Neuronal stem cell (in vitro differentiated cells): ENCODE measurements at regions not wholly inside any gene's neighbourhood (a gene's known extent, or its start where the extent isn't known, plus 50 kb on each side); places are given as distances from the start of the nearest gene placed in this dataset.

Experiments used
- DNase-seq: peaks from one replicate; pipeline ENCODE4 v3.0.0-alpha.2; 2013; ENCODE audit warnings: low spot score
- H2AFZ ChIP-seq: one replicate; pipeline ENCODE4 v1.6.1; 2013; ENCODE audit warnings: mild to moderate bottlenecking, low read length, inconsistent platforms
- H2AK5ac ChIP-seq: 2 replicates; pipeline ENCODE4 v1.6.1; 2013; ENCODE audit warnings: low read depth, mild to moderate bottlenecking, inconsistent platforms, low read length, moderate library complexity, mixed read lengths
- H2BK120ac ChIP-seq: 2 replicates; pipeline ENCODE4 v1.6.1; 2013; ENCODE audit warnings: low read depth, mild to moderate bottlenecking, inconsistent platforms, low read length, moderate library complexity, mixed read lengths
- H2BK12ac ChIP-seq: one replicate; pipeline ENCODE4 v1.6.1; 2013; ENCODE audit warnings: low read length, inconsistent platforms
- H2BK15ac ChIP-seq: 2 replicates; pipeline ENCODE4 v1.6.1; 2013; ENCODE audit warnings: mild to moderate bottlenecking, low read length, inconsistent platforms, mixed read lengths
- H2BK5ac ChIP-seq: one replicate; pipeline ENCODE4 v1.6.1; 2013; ENCODE audit warnings: inconsistent platforms, mild to moderate bottlenecking, low read length, moderate library complexity
- H3K14ac ChIP-seq: one replicate; pipeline ENCODE4 v1.6.1; 2013; ENCODE audit warnings: low read length, inconsistent platforms
- H3K18ac ChIP-seq: 2 replicates; pipeline ENCODE4 v1.6.1; 2013; ENCODE audit warnings: low read length, inconsistent platforms
- H3K23ac ChIP-seq: 2 replicates; pipeline ENCODE4 v1.6.1; 2013; ENCODE audit warnings: low read depth, mild to moderate bottlenecking, mixed read lengths, low read length, inconsistent platforms; ENCODE audit not compliant: poor library complexity
- H3K27ac ChIP-seq: replicated peaks from 3 replicates; pipeline ENCODE4 v1.5.1; 2013; ENCODE audit warnings: low read length, inconsistent platforms
- H3K27me3 ChIP-seq, 3 experiments: 2 replicates each; pipeline ENCODE4 v1.6.1; 2013; ENCODE audit warnings: low read length in 3 of 3, mild to moderate bottlenecking in 2 of 3, inconsistent platforms in 1 of 3, low read depth in 1 of 3, mixed read lengths in 1 of 3, moderate library complexity in 1 of 3; ENCODE audit not compliant: control insufficient read depth in 3 of 3, insufficient read depth in 3 of 3
- H3K36me3 ChIP-seq, 2 donors: replicated peaks in 1 of 2; 2 replicates each; pipeline ENCODE4 v1.6.1; 2013; ENCODE audit warnings: low read length in 2 of 2; ENCODE audit not compliant: control insufficient read depth in 2 of 2, insufficient read depth in 2 of 2
- H3K4ac ChIP-seq: 2 replicates; pipeline ENCODE4 v1.6.1; 2013; ENCODE audit warnings: inconsistent platforms, mild to moderate bottlenecking, low read length, moderate library complexity
- H3K4me1 ChIP-seq, 2 donors: 1 replicate in 1 of 2; 2 replicates in 1 of 2; pipeline ENCODE4 v1.6.1; 2013; ENCODE audit warnings: low read length in 2 of 2, low read depth in 1 of 2; ENCODE audit not compliant: control insufficient read depth in 2 of 2, insufficient read depth in 1 of 2
- H3K4me2 ChIP-seq: one replicate; pipeline ENCODE4 v1.6.1; 2013; ENCODE audit warnings: mild to moderate bottlenecking, low read length, inconsistent platforms; ENCODE audit not compliant: insufficient read depth, poor library complexity, severe bottlenecking
- H3K4me3 ChIP-seq, 2 donors: 2 replicates each; pipeline ENCODE4 v1.5.1; 2013; ENCODE audit warnings: low read length in 2 of 2, mild to moderate bottlenecking in 2 of 2, inconsistent platforms in 1 of 2, moderate library complexity in 1 of 2
- H3K79me1 ChIP-seq: one replicate; pipeline ENCODE4 v1.6.1; 2013; ENCODE audit warnings: low read depth, mild to moderate bottlenecking, inconsistent platforms, low read length, moderate library complexity
- H3K9ac ChIP-seq: one replicate; pipeline ENCODE4 v1.6.1; 2013; ENCODE audit warnings: mild to moderate bottlenecking, low read depth, low read length, inconsistent platforms; ENCODE audit not compliant: poor library complexity
- H3K9me3 ChIP-seq, 2 donors: replicated peaks in 1 of 2; 2 replicates each; pipeline versions ENCODE3 to v1.6.1; 2013; ENCODE audit warnings: low read length in 2 of 2, mild to moderate bottlenecking in 2 of 2, inconsistent platforms in 1 of 2, low read depth in 1 of 2, mixed read lengths in 1 of 2, moderate library complexity in 1 of 2; ENCODE audit not compliant: control insufficient read depth in 2 of 2, insufficient read depth in 1 of 2
- H4K8ac ChIP-seq: one replicate; pipeline ENCODE4 v1.6.1; 2013; ENCODE audit warnings: low read depth, mild to moderate bottlenecking, inconsistent platforms, low read length, moderate library complexity
- H4K91ac ChIP-seq: one replicate; pipeline ENCODE4 v1.6.1; 2013; ENCODE audit warnings: low read length, low read depth, mild to moderate bottlenecking, inconsistent platforms; ENCODE audit not compliant: poor library complexity
- whole genome bisulfite sequencing, 2 donors: extraction: QIAGEN DNeasy Blood & Tissue Kit; methylation state at CpG; one replicate each; pipeline ENCODE4 v1.1.7; 2013; ENCODE audit warnings: missing lambda C conversion rate in 2 of 2, mixed read lengths in 1 of 2; ENCODE audit not compliant: insufficient read length in 2 of 2, insufficient replicate concordance in 1 of 2; ENCODE audit errors: extremely low coverage in 2 of 2; 5-methylcytosine and 5-hydroxymethylcytosine counted together

DNA sequence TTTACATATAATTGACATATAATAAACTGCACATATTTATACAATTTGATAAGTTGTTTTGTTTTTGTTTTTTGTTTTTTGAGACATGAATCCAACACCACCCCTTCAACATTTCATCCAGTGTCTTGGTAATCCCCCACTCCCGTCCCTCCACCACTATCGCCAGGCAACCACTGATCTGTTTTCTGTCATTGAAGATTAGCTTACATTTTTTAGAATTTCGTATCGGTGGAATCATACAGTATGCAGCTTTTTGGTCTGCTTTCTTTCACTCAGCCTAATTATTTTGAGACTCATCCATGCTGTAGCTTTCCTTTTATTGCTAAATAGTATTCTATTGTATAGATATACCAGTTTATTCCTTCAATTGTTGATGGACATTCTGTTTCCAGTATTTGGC, 94.1 kb upstream of the FRY start:
- Histone ChIP-seq H3K18ac (no peak overlapping the region), H3K4ac (no peak overlapping the region), H4K8ac (no peak overlapping the region), H3K9ac (no peak overlapping the region), H3K9me3 (peaks cover 0 to 1% of the 10 kb centered on the region in 2 donors), H3K36me3 (no peaks in the 10 kb centered on the region), H2BK12ac (no peak overlapping the region), H3K27ac (no peak overlapping the region), H2AFZ (no peak overlapping the region), H2BK15ac (no peak overlapping the region), H3K79me1 (no peaks in the 10 kb centered on the region), H2BK120ac (no peak overlapping the region), H2BK5ac (no peak overlapping the region), H3K4me3 (no peak overlapping the region), H3K14ac (no peak overlapping the region), H3K4me2 (no peak overlapping the region), H3K27me3 (no peaks in the 10 kb centered on the region), H4K91ac (no peak overlapping the region), H2AK5ac (no peak overlapping the region), H3K4me1 (no peaks in the 10 kb centered on the region), H3K23ac (no peak overlapping the region)
- no CpG with 5 or more reads among the region's 4 CpGs for WGBS, 2 donors
- no peak for DNase-seq

DNA sequence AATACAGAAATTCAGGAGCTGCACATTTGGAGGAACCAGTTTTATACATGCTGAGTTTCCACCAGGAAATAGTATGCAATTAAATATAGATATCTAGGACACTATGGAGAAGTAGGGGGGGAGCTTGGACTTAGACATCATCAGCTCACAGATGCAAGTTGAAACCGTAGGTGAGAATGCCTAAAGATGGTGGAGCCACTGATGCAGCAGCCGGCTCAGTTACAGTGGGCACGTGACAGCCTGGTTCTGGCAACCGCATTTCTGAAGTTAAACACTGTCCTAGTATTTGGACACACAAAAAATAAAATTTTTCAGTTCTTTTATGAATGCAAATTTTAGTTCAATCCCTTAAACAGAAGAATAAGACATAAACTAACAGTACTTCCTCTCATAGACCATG, 91.5 kb upstream of the FRY start:
- Histone ChIP-seq H2BK12ac (no peak overlapping the region), H3K9me3 (peaks cover 0 to 1% of the 10 kb centered on the region in 2 donors), H3K4ac (no peak overlapping the region), H3K23ac (no peak overlapping the region), H4K8ac (no peak overlapping the region), H3K4me3 (no peak overlapping the region), H2AK5ac (no peak overlapping the region), H3K27ac (no peak overlapping the region), H3K79me1 (no peaks in the 10 kb centered on the region), H3K18ac (no peak overlapping the region), H4K91ac (no peak overlapping the region), H3K27me3 (no peaks in the 10 kb centered on the region), H2BK15ac (no peak overlapping the region), H3K4me2 (no peak overlapping the region), H3K36me3 (no peaks in the 10 kb centered on the region), H3K9ac (no peak overlapping the region), H3K14ac (no peak overlapping the region), H2BK5ac (no peak overlapping the region), H2AFZ (no peak overlapping the region), H3K4me1 (no peaks in the 10 kb centered on the region), H2BK120ac (no peak overlapping the region)
- no peak for DNase-seq
- WGBS, 2 donors: no CpG with 5 or more reads among the region's 4 CpGs

DNA sequence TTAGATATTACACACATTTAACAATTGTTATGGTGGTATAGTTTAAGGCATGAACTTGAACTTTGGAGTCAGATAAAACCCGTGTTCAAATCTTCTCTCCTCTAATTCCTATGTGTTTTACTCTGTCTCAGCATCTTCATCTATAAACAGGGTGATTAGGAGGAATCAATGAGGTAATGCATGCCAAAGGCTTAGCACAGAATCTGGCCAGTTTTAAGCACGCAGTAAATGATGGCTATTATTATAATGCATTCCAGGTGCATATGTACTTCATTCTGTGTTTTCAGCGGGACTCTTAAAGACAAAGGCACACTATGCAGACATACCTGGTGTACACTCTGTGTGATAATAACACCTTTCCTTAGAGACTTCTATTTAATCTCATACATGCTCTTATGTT, 88.0 kb upstream of the FRY start:
- no peak overlapping the region for H2BK15ac ChIP-seq
- H3K4ac ChIP-seq: no peak overlapping the region
- no peak overlapping the region for H2AFZ ChIP-seq
- H3K9me3 ChIP-seq: peaks cover 0 to 1% of the 10 kb centered on the region in 2 donors
- no peak overlapping the region for H2AK5ac ChIP-seq
- no peak overlapping the region for H3K18ac ChIP-seq
- H3K9ac ChIP-seq: no peak overlapping the region
- no peak overlapping the region for H3K23ac ChIP-seq
- no peaks in the 10 kb centered on the region for H3K27me3 ChIP-seq
- no peak overlapping the region for H2BK5ac ChIP-seq
- H3K4me1 ChIP-seq: peaks cover 0 to 6% of the 10 kb centered on the region in 2 donors
- H2BK12ac ChIP-seq: no peak overlapping the region
- H2BK120ac ChIP-seq: no peak overlapping the region
- no peak for DNase-seq
- H3K4me2 ChIP-seq: no peak overlapping the region
- no peaks in the 10 kb centered on the region for H3K36me3 ChIP-seq
- no peak overlapping the region for H3K4me3 ChIP-seq
- H3K27ac ChIP-seq: no peak overlapping the region
- H3K79me1 ChIP-seq: no peaks in the 10 kb centered on the region
- no peak overlapping the region for H4K91ac ChIP-seq
- no CpG with 5 or more reads among the region's 3 CpGs for WGBS, 2 donors
- no peak overlapping the region for H3K14ac ChIP-seq
- no peak overlapping the region for H4K8ac ChIP-seq

DNA sequence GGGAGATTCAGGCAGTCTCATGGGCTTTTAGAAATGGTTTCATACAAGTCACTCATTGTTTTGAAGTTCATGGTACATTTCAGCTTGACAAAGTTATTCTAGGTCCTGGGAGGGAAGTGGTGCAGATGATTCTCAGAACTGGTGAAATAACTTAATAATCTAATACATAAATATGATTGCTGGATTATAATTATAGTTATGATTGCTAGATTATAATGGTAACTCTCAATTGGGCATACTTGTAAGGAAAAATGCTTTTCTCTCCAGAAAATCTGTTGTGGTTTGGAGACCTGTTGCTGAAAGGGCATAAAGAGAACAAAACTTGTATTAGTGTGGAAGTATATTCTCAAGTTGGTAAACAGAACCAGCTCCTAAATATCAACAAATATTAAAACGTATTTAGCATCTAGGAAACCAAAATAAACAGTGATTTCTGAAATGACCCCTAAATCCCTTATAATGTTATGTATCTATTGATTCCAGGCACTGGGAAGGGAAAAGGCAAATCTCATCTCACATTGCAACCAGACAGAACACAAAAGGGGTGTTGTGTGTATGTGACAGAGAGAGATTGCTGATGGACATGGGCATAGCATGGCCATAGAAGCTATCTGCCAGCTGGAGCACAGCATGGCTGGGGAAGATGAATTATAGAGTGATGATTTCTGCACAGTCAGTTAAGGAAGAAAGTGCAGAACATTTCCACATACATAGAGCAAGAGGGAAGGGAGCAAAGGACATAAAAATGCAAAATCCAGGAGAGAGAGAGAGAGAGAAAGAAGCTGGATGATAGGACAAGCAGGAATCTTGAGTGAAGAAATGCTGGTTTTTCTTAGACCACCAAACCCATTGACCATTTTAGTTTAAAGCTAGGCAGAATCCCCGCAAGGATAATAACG, 87.1 kb upstream of the FRY start:
- Histone ChIP-seq H3K4me3 (no peak overlapping the region), H3K4me2 (no peak overlapping the region), H2BK5ac (no peak overlapping the region), H3K23ac (no peak overlapping the region), H2BK120ac (no peak overlapping the region), H3K79me1 (no peaks in the 10 kb centered on the region), H3K4me1 (peaks cover 0 to 6% of the 10 kb centered on the region in 2 donors), H3K27ac (no peak overlapping the region), H3K36me3 (no peaks in the 10 kb centered on the region), H3K27me3 (no peaks in the 10 kb centered on the region), H4K91ac (no peak overlapping the region), H3K14ac (no peak overlapping the region), H3K4ac (no peak overlapping the region), H2BK12ac (no peak overlapping the region), H3K18ac (no peak overlapping the region), H3K9ac (no peak overlapping the region), H2AFZ (no peak overlapping the region), H2AK5ac (no peak overlapping the region), H4K8ac (no peak overlapping the region), H3K9me3 (peaks cover 0 to 1% of the 10 kb centered on the region in 2 donors), H2BK15ac (no peak overlapping the region)
- no CpG with 5 or more reads among the region's 3 CpGs for WGBS, 2 donors
- DNase-seq: no peak
